DOHH2 (cell line): ENCODE measurements at regions not wholly inside any gene's neighbourhood (a gene's known extent, or its start where the extent isn't known, plus 50 kb on each side); places are given as distances from the start of the nearest gene placed in this dataset.

ENCODE experiments used
- H3F3A ChIP-seq: fragments of 200-600 bp; sonication (generic), shearing (Covaris generic); 2 replicates; pipeline ENCODE4 v1.6.0; 2016; ENCODE audit warnings: antibody characterized with exemption, mild to moderate bottlenecking; ENCODE audit not compliant: control insufficient read depth, insufficient read depth
- H3K27ac ChIP-seq: fragments of 200-600 bp; sonication (generic); 2 replicates; pipeline ENCODE4 v1.5.1; 2014; ENCODE audit warnings: low read depth, mild to moderate bottlenecking, low read length, moderate library complexity
- H3K27me3 ChIP-seq: fragments of 200-600 bp; sonication (generic); 2 replicates; pipeline ENCODE4 v1.6.1; 2014; ENCODE audit warnings: mild to moderate bottlenecking, low read length, mixed read lengths; ENCODE audit not compliant: control insufficient read depth
- H3K36me3 ChIP-seq: fragments of 200-600 bp; sonication (generic); 2 replicates; pipeline ENCODE4 v1.6.1; 2014; ENCODE audit warnings: mild to moderate bottlenecking, low read length, moderate library complexity, mixed read lengths; ENCODE audit not compliant: control insufficient read depth
- H3K4me1 ChIP-seq: fragments of 200-600 bp; sonication (generic); 2 replicates; pipeline ENCODE4 v1.6.1; 2014; ENCODE audit warnings: mild to moderate bottlenecking, low read length, mixed read lengths; ENCODE audit not compliant: control insufficient read depth
- H3K4me2 ChIP-seq: fragments of 200-600 bp; sonication (generic); 2 replicates; pipeline ENCODE4 v1.6.0; 2014; ENCODE audit warnings: mild to moderate bottlenecking, low read length, moderate library complexity
- H3K4me3 ChIP-seq: fragments of 200-600 bp; sonication (generic); 2 replicates; pipeline ENCODE4 v1.5.1; 2014; ENCODE audit warnings: mild to moderate bottlenecking, low read length, mixed read lengths
- H3K79me2 ChIP-seq: fragments of 200-600 bp; sonication (generic); 2 replicates; pipeline ENCODE4 v1.6.1; 2014; ENCODE audit warnings: mild to moderate bottlenecking, low read length, mixed read lengths; ENCODE audit not compliant: control insufficient read depth
- H3K9me2 ChIP-seq: fragments of 200-600 bp; sonication (generic); replicated peaks from 2 replicates; pipeline ENCODE4 v1.6.1; 2014; ENCODE audit warnings: mild to moderate bottlenecking, low read length, mixed read lengths; ENCODE audit not compliant: control insufficient read depth
- H3K9me3 ChIP-seq: fragments of 200-600 bp; sonication (generic); 2 replicates; pipeline ENCODE4 v1.6.1; 2014; ENCODE audit warnings: antibody characterized with exemption, low read length, mixed read lengths; ENCODE audit not compliant: control insufficient read depth, insufficient read depth
- H4K20me1 ChIP-seq: fragments of 200-600 bp; sonication (generic); 2 replicates; pipeline ENCODE4 v1.6.0; 2014; ENCODE audit warnings: low read depth, mild to moderate bottlenecking, antibody characterized with exemption, low read length, moderate library complexity; ENCODE audit not compliant: control insufficient read depth, insufficient read depth
- EZH2phosphoT487 ChIP-seq: fragments of 200-600 bp; sonication (generic); IDR thresholded peaks from 2 replicates; pipeline ENCODE4 v1.6.1; 2017; ENCODE audit warnings: borderline replicate concordance, mild to moderate bottlenecking, antibody characterized with exemption, low read length, moderate library complexity, mixed read lengths
- TF ChIP-seq, protein P1 (sequence below): fragments of 200-600 bp; sonication (generic); IDR thresholded peaks from one replicate; pipeline ENCODE4 v1.5.1; 2014; ENCODE audit warnings: antibody characterized with exemption, mild to moderate bottlenecking, low read depth, low read length; ENCODE audit not compliant: poor library complexity, severe bottlenecking

DNA sequence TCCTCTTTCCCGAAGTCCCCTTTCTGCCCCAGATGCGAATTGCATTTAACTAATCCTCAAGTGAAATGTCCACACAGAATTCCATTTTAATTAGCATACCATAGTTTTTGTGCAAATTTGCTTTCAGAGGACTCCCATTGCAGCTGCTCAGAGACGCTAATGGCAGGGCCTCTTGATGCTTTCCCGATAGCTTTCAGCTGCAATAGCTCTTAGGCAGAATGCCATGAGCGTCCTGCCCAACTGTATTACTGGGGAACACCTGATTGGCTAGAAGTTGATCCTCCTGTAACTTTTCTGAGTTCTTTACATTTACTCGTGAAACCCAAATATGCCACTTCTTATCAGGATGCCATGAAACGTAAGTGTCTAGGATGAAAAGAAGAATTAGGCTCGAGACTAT lies 203.0 kb downstream of the UTP18 start:
- no peaks in the 10 kb centered on the region for H3K4me1 ChIP-seq
- no peaks in the 10 kb centered on the region for H3K9me3 ChIP-seq
- H3K36me3 ChIP-seq, result no peaks in the 10 kb centered on the region
- H3K4me2 ChIP-seq, result no peak overlapping the region
- no peaks in the 10 kb centered on the region for H3K9me2 ChIP-seq
- no peaks in the 10 kb centered on the region for H3K27me3 ChIP-seq
- no peaks in the 10 kb centered on the region for H3F3A ChIP-seq
- H3K27ac ChIP-seq, result no peak overlapping the region
- H4K20me1 ChIP-seq, result no peaks in the 10 kb centered on the region
- H3K79me2 ChIP-seq, result no peaks in the 10 kb centered on the region
- no peak overlapping the region for H3K4me3 ChIP-seq
- TF ChIP-seq, protein P1, sequence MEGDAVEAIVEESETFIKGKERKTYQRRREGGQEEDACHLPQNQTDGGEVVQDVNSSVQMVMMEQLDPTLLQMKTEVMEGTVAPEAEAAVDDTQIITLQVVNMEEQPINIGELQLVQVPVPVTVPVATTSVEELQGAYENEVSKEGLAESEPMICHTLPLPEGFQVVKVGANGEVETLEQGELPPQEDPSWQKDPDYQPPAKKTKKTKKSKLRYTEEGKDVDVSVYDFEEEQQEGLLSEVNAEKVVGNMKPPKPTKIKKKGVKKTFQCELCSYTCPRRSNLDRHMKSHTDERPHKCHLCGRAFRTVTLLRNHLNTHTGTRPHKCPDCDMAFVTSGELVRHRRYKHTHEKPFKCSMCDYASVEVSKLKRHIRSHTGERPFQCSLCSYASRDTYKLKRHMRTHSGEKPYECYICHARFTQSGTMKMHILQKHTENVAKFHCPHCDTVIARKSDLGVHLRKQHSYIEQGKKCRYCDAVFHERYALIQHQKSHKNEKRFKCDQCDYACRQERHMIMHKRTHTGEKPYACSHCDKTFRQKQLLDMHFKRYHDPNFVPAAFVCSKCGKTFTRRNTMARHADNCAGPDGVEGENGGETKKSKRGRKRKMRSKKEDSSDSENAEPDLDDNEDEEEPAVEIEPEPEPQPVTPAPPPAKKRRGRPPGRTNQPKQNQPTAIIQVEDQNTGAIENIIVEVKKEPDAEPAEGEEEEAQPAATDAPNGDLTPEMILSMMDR, result no peak
- TF ChIP-seq EZH2phosphoT487, result no peak

DNA sequence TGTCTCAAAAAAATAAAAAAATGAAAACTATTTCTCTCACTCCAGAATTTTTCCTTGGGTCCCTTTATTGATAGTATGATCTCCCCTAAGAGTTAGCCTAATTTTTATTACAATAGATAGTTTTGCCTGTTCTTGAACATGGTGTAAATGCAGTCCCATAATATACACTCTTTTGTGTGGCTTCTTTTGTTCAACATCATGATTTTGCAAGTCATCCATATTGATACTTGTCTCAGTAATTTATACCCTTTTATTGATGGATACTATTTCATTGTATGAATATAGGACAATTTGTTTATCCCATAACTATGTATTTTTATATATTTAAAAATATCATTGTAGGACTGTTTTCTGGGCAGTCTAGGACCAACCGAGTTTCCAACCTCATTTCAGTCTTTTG lies 207.0 kb downstream of the UTP18 start:
- no peak for TF ChIP-seq EZH2phosphoT487
- TF ChIP-seq, protein P1, result no peak
- Histone ChIP-seq H3F3A (no peaks in the 10 kb centered on the region), H3K9me3 (no peaks in the 10 kb centered on the region), H3K27ac (no peak overlapping the region), H3K27me3 (peaks cover 3% of the 10 kb centered on the region; the same call in 1 of the 2 replicates), H3K4me2 (no peak overlapping the region), H3K4me3 (no peak overlapping the region), H3K36me3 (no peaks in the 10 kb centered on the region), H3K79me2 (no peaks in the 10 kb centered on the region), H3K9me2 (no peaks in the 10 kb centered on the region), H3K4me1 (no peaks in the 10 kb centered on the region), H4K20me1 (no peaks in the 10 kb centered on the region)

DNA sequence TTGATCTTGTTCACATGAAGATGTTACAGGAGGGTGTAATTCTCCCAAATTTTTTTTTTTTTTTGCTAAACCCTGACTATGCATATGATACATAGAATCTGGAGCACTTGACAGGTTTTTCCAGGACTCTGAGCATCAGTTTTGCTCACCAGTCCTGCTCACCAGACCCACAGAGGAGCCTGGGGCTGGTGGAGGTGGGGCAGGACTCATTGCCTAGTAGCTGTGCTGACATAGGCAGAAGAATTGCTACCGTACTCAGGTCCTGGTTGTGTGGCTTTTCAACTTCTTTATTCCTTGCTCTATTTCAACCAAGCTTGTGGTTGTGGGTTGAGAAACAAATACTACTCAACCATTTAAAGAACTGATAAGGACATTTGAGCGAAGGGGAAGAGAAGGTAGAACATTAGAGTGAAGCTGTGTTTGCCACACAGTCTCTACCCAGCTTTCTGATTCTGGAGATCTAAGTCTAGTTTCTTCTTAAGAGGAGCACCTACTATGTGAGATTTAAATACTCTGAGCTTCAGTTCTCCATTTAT lies 212.4 kb downstream of the UTP18 start:
- Histone ChIP-seq H3K9me3 (no peaks in the 10 kb centered on the region), H3K79me2 (no peaks in the 10 kb centered on the region), H3K36me3 (no peaks in the 10 kb centered on the region), H3K4me2 (no peak overlapping the region), H3F3A (no peaks in the 10 kb centered on the region), H3K4me3 (no peak overlapping the region), H3K27me3 (peaks cover 8% of the 10 kb centered on the region; the same call in 1 of the 2 replicates), H3K4me1 (no peaks in the 10 kb centered on the region), H3K27ac (no peak overlapping the region), H4K20me1 (no peaks in the 10 kb centered on the region), H3K9me2 (no peaks in the 10 kb centered on the region)
- no peak for TF ChIP-seq EZH2phosphoT487
- TF ChIP-seq, protein P1, result no peak

DNA sequence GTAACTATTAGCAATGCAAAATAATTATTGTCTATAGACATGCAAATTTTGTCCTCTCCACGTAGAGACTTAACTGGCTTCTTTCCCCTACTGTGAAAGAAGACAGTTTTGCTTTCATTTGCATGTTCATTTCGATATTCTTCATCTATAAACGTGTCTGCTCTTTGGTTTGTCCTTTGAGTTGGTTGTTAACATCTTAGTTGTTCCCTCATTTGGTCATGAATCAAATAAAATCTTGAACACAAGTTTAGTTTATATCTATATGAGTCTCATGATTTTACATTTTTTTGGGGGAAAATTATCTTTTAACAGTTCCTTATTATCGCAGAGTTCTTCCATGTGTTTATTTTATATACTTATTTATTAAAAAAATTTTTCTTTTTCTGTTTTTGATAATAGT lies 214.4 kb downstream of the UTP18 start:
- H3K27me3 ChIP-seq, result peaks cover 8% of the 10 kb centered on the region; the same call in 1 of the 2 replicates

More for the DNA sequence above, 214.4 kb downstream of the UTP18 start:
- Histone ChIP-seq H3K9me3 (no peaks in the 10 kb centered on the region), H3K4me3 (no peak overlapping the region), H3K9me2 (no peaks in the 10 kb centered on the region), H3K4me1 (no peaks in the 10 kb centered on the region), H4K20me1 (no peaks in the 10 kb centered on the region), H3K27ac (no peak overlapping the region), H3K36me3 (no peaks in the 10 kb centered on the region), H3K79me2 (no peaks in the 10 kb centered on the region), H3K4me2 (no peak overlapping the region), H3F3A (no peaks in the 10 kb centered on the region)
- TF ChIP-seq, protein P1, result no peak
